Erythroblast (primary cell): ENCODE measurements at regions not wholly inside any gene's neighbourhood (a gene's known extent, or its start where the extent isn't known, plus 50 kb on each side); places are given as distances from the start of the nearest gene placed in this dataset.

ENCODE experiments used
- DNase-seq, 2 experiments: peaks; one replicate each; lab custom pipeline; 2025; lab: John Stamatoyannopoulos, UW
- GATA1 ChIP-seq: IDR thresholded peaks from 2 replicates; pipeline ENCODE4 v1.6.1; 2011; ENCODE audit warnings: low read depth, mild to moderate bottlenecking, control low read depth, low read length, moderate library complexity
- POLR2A ChIP-seq: IDR thresholded peaks from 2 replicates; pipeline ENCODE4 v1.6.1; 2011; ENCODE audit warnings: mild to moderate bottlenecking, low read length

DNA sequence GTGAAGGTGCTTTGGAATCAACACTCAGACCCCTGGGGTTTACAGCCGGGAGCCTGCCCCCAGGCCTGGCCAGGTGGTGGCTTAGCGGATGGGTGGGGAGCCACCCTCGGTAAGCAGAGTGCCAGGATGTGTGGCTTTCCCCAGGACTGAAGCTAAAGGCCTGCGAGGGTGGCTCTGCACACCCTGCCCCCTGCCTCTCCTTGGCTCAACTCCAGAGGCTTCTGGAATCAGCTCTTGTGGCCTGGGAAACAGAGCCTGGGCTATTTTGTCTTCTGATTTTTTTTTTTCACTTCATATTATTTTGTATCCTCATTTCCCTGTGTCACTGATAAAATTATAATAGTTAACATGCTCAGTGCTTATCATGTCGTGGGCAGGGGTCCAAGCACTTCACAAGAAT lies 79.8 kb downstream of the RHOB start:
- DNase-seq: no peak
- TF ChIP-seq GATA1 (no peak), POLR2A (no peak)

DNA sequence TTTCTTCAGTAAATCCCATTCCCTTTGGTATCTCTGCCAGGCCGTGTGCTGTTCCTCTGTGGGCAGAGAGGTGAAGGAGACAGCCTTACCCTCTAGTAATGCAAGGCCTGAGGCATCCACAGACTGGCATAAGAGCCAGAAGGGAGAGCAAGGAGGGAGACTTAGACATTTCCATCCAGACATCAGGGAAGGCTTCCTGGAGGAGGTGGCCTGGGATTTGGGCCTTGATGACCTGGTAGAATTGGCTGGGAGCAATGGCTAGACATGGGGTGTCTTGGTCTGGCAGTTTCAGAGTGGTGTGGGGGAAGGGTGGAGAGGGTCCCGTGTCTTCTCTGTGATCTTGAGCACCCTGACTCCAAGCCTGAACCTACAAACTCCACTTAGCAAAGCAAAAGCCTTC lies 81.8 kb downstream of the RHOB start:
- TF ChIP-seq GATA1 (no peak), POLR2A (no peak)
- DNase-seq: no peak

DNA sequence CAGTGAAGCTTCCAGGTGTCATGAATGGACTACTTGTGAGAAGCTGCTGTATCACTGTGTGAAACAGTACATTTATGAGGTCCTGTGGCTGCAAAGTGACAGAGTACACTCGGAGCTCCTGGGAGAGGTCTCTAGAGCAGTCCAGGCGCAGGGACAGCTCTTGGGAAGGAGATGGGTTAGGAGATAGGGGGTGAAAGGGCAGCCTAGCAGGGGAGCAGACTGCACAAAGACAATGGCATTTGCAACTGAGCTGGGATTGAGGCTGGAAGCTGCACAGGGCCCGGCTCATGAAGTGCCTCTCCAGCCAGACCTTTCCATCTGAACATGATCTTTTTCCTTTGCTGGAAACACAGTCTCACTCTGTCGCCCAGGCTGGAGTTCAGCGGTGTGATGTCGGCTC lies 83.6 kb downstream of the RHOB start:
- no peak for DNase-seq
- TF ChIP-seq POLR2A (no peak), GATA1 (no peak)

DNA sequence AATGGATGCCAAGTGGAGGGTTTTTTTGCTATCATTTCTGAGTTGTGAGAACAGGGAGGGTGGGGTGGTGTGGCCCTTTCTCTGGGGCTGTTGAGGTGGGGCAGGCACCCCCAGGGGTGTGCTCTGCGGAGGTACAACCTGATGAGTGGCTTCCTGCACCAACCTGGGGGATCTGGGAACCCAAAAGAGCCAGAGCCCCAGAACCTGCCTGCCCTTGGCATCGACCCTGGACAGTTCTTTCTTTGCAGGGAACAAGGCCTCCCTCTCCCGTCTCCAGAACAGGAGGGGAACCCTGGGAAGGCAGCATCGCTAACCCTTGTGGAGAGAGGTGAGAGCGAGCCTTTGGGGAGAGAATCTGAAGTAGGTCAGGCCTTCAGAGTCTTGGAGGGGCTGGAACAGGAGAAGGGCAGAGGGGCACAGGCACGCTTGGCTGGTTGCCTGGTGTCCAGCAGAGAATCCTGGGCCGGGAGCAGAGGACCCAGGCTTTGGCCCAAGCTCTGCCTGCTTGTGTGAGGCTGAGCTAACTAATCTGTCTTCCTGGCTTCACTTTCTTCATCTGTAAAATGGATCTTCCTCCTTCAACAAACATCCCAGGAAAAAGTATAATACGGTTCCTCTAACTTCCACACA lies 84.9 kb downstream of the RHOB start:
- no peak for TF ChIP-seq POLR2A
- TF ChIP-seq GATA1: no peak
- no peak for DNase-seq

DNA sequence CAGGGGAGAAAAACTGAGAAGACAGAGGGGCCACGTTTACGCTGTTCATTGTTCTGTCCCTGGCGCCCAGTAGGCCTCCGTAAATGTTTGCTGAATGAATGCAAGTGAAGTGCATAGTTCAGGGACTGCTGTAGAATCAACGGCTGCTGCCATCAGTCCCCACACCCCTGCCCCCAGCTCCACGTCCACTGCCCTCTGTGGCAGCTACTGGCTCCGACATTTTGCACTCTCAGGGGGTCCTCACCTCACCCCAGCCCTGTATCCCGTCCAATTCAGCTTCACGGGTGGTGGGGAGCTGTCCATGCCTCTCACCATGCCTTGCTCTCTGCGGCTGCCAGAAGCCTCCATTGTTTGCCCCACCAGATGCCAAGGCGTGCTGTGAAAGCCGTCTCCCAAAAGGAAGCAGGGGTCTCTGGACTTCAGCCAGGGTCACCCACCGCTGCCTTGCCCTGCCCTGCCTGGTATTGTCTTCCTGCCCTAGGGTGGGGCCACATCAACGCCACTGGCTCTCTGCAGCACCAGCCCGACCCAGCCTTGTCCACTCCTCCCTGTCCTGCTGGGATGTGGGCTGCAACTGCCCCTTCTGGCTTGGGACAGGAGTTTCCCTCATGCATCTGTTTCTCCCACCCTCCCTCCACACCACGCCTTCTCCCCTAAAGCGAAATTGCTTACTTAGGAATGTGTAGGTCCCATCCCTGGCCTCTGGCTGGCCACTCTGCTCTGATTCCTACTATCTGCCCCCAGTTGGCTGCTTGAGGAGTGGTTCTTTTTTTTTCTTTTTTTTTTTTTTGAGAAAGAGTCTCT lies 86.0 kb downstream of the RHOB start:
- no peak for TF ChIP-seq GATA1
- no peak for DNase-seq

DNA sequence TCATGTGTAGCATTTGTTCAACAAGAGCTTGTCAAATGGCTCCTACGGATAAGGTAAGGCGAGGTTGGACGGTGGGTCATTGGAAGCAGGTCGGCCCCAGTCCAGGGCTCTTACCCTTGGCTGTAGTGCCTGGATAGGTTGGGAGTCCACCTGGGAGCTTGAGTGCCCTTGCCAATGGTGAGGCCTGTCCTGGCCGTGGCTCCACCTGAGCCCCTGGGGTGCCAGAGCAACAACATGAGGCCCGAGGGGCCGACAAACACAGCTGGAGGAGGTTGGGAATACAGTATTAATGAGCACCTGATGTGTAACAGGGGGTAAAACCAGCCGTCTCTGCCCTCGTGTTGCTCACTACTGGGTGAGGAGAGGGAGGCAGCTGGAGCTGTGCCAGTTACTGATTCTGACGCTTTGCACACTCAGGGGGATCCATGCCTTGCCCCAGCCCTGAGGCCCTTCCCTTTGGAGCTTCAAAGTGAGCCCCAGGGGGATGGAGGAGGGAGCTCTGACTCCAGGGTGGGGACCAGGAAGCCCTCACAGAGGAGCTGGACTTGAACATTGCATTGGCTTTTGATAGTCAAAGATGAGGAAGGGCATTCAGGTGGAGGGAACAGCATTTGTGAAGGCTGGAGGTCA lies 87.2 kb downstream of the RHOB start:
- no peak for TF ChIP-seq POLR2A
- TF ChIP-seq GATA1: no peak
- DNase-seq: no peak

DNA sequence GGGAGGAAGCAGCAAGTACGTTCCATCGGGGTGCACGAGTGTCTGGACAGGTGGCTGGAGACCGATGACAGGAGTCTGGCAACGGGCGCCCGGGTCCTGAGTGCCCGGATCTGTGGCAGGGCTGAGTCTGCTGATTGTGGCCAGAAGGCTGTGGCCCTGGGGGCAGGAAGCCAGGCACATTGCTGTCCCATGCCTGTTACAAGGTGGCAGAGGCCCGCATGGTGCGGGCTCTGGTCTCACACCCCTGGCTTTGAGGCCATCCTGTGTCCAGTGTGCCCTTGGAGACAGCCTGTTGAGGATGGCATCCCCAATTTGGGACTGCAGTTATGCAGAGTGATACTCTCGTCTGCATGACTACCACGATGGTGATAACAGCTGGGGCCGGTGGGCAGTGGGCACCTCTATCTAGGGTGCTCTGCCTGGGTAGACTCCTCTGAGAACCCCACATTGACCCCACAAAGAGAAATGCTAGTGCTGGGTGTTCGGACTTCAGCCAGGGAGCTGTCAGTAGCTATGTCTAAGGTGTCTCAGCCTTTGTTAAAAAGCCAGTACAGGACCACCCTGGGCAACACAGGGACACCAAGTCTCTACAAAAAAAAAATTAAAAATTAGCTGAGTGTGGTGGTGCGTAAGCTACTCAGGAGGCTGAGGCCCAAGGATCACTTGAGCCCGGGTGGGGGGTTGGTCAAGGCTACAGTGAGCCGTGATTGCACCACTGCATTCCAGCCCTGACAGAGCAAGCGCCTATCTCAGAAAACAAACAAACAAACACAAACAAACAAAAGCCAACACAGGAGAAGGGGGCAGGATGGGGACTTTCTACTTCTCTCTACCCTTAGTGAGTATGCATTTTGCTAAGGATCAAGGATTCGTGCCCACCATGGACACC lies 88.3 kb downstream of the RHOB start:
- no peak for TF ChIP-seq POLR2A
- TF ChIP-seq GATA1: no peak
- DNase-seq: no peak

DNA sequence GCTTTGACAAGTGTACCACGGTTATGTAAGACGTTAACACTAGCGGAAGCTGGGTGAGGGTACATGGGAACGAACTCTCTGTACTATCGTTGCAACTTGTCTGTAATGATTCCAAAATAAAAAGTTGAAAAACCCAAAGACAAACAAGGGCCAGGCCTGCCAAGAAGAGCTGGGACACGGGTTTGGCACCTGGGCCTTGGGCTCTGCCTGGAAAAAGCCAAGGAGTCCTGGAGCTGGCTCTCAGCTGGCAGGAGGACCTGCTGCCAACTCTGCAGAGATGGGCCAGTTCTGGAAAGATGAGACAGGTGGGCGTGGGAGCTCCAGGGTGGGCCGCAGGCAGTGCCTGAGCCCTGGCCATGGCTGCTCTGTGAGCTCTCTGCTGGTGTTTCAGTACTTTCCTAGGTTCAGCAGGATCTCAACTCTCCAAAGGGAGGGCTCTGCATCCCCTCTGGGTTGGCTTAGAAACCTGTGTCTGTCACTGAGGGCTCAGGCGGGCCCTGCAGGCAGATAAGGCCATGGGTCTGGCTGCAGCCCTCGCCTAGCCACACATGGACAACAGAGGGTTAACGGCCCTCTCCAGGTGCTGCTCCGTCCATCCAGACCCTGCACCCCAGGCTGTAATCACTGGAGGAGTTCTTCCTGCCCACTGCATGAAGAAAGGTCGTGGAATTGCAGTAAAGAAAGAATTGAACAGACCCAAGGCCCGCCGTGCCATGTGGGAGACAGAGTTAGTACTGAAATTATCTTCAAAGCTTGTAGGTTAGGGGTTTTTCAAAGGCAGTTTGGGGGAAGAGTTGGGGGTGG lies 89.9 kb downstream of the RHOB start:
- TF ChIP-seq GATA1: no peak
- TF ChIP-seq POLR2A: no peak
- DNase-seq: no peak

DNA sequence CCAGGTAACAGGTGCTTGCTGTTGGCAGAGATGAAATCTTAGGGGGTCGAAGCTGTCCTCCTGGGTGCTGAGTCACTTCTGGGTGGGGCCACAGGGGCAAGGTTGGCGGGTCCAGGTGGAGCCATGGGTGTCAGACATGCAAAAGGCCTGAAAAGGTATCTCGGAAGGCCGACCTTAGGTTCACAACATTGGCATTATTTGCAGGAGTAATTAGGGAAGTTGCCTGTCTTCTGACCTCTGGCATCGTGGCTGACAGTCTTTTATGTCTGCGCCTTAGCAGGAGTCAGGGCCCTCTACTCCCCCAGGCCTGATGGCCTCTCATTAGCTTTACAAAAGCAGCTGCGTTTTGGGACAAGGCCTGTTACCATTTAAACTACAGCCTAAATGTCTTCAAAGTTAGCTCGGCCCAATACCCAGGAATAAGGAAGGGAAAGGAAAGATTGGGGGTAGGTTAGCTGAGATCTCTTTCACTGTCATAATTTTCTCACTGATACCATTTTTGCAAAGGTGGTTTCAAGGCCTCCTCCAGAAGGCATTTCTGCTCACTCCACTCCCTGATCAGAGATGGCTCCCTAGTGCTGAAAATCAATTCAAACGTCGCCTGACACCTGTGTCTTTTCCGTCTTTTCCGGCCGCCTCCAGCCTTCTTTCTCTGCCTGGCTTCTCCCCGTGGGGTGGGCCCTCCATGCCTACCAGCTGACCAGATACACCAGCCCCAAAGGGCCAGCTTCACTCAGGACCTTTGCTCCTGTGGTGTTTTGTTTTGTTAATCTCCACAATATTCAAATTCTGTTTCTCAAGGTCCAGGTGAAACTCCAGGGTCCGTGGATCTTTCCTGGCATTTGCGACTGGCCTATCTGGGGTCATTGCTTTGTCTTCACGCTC lies 90.8 kb downstream of the RHOB start:
- no peak for TF ChIP-seq POLR2A
- no peak for TF ChIP-seq GATA1
- DNase-seq: no peak

DNA sequence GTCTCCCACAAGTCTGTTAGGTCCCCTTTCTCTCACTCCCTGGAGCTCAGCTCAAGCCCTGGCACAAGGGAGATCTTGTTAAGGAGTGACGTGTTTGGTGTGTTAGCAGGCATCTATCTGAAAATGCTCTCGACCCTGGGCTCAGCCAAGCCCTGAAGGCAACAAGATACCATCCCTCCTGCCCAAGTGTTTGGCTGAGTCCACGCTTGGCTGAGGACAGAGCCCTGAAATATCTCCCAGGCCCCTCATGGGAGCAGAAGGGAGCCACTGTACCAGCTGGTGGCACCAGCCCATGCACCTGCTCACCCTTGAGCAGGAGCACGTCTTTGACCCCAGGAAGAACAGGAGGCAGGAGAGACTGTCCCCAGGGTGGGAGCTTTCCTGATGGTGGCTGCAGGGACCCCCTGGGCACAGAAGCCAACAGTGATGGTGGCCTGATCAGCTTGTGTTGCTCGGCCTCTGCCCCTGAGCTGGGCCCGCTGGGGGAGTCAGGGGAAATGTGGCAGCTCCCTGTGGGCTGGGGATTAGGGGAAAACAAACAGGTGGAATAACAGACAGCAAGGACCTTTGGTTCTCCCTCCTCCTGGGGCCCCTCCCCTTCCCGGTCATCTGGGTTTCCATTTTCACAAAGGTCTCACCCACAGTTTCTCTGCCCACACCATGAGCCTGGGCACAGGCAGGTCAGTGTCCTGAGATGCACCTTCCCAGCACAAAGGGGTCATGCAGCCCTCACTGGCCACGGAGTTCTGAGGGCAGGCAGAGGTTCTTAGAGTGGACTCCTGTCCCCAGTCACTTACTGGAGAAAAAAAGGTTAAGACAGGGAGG lies 91.6 kb downstream of the RHOB start:
- no peak for DNase-seq
- TF ChIP-seq GATA1 (no peak), POLR2A (no peak)

DNA sequence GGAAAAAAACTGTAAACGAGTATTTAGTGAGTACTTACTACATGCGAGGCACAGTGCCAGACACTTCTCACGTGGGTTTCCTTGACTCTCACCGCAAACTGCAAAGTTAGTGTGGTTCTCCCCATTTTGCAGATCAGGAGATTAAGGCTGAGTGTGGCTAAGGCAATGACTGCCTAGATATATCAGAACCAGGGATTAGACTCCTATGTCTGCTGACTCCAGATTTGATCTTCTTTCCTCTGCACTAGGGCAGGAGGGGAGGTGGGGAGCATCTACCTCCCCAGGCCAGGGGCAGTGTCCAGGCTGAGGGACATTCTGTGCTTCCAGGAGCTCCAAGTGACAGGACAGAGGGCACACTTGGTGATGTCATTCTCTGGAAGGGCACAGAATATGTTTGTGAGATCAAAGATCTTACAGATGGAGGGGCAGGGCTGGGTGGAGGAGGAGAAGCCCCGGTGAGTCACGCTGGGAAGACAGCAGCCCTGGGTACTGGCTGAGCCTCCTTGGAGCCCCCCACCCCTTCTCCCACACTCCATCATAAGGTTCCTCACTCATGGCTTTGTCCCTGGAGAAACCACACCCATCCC lies 92.4 kb downstream of the RHOB start:
- peak in 1 of 2 experiments; percentile 3 for DNase-seq
- TF ChIP-seq POLR2A (no peak), GATA1 (no peak)
